Prostate gland (tissue), 2 donors: ENCODE measurements at regions not wholly inside any gene's neighbourhood (a gene's known extent, or its start where the extent isn't known, plus 50 kb on each side); places are given as distances from the start of the nearest gene placed in this dataset.

Source experiments
- POLR2A ChIP-seq: fragments of 450-650 bp; IDR thresholded peaks from one replicate; pipeline ENCODE4 v1.6.1; 2016; ENCODE audit warnings: antibody characterized with exemption, mild to moderate bottlenecking
- TF ChIP-seq, protein P1 (sequence below), 4 experiments: fragments of 200-600 bp in 2 of 4; fragments of 450-650 bp in 2 of 4; sonication (generic) in 2 of 4; IDR thresholded peaks; 1 replicate in 3 of 4; 2 replicates in 1 of 4; pipeline ENCODE4 v1.5.1; 2016 to 2019; ENCODE audit warnings: antibody characterized with exemption in 4 of 4, mild to moderate bottlenecking in 2 of 4, moderate library complexity in 2 of 4

DNA sequence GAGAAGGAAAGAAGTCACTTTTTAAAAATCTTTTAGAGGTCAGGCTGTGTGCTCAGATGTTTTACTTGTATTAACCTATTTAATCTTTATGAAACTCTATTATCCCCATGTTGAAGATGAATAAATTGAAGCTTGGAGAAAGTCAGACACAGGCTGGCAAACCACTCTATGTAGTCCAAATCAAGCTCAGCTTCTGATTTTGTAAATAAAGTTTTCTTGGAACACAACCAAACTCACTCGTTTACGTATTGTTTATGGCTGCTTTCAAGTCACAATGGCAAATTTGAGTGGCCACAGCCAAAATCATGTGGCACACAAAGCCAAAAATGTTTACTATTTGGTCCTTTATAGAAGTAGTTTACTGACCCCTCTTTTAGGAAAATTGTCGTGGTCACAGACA is 596.0 kb upstream of the CDH11 start:
- TF ChIP-seq, protein P1, sequence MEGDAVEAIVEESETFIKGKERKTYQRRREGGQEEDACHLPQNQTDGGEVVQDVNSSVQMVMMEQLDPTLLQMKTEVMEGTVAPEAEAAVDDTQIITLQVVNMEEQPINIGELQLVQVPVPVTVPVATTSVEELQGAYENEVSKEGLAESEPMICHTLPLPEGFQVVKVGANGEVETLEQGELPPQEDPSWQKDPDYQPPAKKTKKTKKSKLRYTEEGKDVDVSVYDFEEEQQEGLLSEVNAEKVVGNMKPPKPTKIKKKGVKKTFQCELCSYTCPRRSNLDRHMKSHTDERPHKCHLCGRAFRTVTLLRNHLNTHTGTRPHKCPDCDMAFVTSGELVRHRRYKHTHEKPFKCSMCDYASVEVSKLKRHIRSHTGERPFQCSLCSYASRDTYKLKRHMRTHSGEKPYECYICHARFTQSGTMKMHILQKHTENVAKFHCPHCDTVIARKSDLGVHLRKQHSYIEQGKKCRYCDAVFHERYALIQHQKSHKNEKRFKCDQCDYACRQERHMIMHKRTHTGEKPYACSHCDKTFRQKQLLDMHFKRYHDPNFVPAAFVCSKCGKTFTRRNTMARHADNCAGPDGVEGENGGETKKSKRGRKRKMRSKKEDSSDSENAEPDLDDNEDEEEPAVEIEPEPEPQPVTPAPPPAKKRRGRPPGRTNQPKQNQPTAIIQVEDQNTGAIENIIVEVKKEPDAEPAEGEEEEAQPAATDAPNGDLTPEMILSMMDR (IDR thresholded peaks at IDR 0.05), result no peak
- no peak for TF ChIP-seq POLR2A
